Left forelimb (tissue), 1 donor: ENCODE measurements at regions not wholly inside any gene's neighbourhood (a gene's known extent, or its start where the extent isn't known, plus 50 kb on each side); places are given as distances from the start of the nearest gene placed in this dataset.

Experiments
- DNase-seq: peaks from one replicate; pipeline ENCODE4 v3.0.0-alpha.2; 2018; ENCODE audit warnings: low spot score

DNA sequence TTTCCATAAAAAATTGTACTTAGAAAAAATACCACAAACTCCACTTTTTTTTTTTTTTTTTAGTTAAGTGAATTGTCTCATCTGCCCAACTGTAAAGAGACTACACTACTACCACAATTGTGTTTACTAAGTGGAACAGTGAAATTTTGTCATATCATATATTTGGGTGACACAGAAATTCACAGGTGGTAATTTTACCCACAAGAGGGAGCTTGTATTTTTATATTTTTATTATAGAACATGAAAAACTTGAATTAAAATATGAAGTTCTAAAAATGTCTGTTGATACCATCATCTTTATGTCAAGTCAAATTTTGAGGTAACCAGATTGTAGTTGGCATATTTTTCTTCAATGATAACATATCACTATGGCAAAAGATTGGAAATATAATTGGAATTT lies 329.4 kb upstream of the SOX5 start:
- DNase-seq: no peak

DNA sequence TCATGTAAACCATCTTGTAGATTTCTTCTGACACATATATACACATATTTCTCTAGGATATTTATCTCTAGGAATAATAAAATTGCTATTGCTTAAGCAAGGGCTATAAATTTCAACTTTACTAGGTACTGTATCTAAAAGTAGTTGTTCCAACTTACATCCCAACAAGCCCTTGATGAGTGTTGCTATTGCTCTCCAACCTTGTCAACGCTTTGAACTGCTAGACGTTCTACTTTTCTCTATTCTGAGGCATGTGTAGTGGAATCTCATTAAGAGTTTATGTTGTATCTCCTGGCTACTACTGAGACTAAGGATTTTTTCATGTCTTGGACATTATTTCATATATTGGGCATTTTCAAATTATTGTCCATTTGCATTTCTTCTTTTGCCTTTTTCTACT lies 321.5 kb upstream of the SOX5 start:
- no peak for DNase-seq

- no peak for DNase-seq
Measured at GRCh38 chr12:24270464-24270863, 321.0 kb upstream of the SOX5 start.

- DNase-seq: no peak
Measured at GRCh38 chr12:24268663-24269186, 319.3 kb upstream of the SOX5 start.

GRCh38 chr12:24266982-24267381 lies 317.5 kb upstream of the SOX5 start:
- no peak for DNase-seq

GRCh38 chr12:24256684-24257083 lies 307.2 kb upstream of the SOX5 start:
- DNase-seq: no peak

DNA sequence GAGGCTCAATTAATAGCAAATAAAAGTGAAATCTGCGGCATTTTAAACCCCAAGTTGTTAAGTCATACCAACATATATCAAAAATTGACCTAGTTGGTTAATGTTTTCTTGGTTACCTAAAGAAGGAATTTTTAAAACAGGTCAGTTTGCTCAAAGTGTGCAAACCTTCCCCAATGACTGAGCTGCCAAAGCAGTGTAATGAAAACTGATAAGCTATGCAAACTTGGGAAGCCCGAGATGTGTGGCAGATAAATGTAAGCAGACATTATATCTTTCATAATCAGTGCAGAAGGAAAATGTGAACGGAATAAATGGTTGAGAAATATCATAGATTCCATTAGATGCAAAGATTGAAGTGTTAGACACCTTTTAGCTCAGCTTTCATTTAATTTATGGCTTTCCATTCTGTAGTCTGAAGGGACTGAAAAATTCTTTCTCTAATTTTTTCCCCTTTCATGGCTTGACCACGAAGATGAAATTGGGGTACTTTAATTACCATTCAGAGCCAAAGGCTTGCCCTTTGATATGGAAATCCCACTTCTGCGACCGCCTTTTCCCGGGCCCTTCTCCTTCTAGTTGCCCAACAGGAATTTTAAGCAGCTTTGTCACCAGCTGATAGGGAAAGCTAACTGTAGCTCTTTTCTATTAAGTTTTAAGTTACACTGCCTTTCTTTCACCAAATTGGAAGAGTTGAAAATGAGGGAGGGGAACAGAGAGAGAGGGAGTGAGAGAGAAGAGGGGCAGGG lies 306.6 kb upstream of the SOX5 start:
- no peak for DNase-seq

DNA sequence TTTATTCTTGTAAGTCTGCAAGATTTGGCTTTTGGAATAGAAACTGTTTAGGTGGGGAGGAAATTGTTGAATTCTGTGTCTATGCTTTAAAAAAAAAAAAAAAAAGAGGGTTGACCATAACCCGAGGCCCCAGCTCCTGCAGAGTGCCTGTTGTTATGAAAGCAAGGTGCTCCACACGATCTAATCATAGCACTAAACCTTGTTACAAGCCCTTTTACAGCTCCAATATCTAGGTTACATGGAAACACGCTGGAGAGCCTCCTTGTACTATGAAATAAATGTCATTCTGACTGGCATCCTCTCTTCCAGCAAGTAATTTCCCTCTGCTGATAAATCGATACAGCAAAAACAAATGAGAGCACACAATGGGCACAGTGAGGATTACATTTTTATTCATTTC lies 303.1 kb upstream of the SOX5 start:
- no peak for DNase-seq

DNA sequence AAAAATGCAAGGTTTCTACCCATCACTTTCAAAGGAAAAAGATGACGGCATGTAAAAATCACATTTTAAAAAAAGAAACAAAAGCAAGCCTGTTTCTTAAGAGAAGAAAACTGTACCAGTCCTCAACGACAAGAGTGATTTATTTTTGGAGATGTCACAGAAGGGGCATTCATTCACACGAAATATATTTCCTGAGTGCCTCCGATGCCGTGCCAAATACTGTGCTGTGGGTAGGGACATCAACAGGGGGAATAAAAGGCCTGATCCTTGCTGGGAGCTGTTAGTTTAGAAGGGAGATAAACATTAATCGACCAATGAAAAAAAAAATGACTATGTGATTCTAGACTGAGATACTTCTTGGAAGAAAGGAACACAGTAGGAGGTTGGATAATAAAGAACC lies 297.5 kb upstream of the SOX5 start:
- no peak for DNase-seq

- DNase-seq: no peak
Measured at GRCh38 chr12:24246376-24246775, 296.9 kb upstream of the SOX5 start.

GRCh38 chr12:24244801-24245200 lies 295.3 kb upstream of the SOX5 start:
- no peak for DNase-seq

DNA sequence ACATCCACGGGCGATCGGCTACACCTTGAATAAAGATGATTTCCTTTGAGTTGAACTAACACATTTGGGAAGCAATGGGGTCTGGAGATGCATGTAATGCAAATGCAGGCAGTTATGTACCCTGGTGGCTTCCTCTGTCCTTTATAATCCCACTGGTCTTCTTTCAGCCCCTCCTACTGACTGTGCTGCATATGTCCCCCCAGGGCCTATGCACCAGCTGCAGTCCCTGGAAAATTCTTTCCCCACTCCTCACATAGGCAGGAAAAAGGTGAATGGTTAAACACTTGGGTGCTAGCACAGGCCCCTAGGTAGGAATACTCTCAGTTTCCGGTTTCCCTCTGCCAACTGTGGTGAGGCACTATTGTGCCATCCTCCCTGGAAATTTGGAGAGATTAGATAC lies 294.8 kb upstream of the SOX5 start:
- DNase-seq: no peak

DNA sequence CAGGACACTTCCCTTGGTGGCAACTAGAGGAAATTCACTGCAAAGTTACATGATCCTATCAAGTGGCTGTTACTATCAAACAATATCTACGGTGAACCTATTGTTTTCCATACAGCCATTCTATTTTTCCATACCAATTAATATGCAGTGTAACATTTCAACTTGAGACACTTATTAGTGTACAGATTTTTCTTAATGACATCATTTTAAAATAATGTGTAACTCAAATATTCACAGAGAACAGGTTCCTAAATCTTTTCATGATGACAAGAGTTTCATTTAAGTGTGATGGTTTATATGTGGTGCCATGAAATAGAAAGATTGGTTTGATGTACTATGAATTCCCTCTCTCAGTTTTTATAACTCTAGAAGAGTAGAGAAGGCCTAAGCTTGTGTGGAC lies 291.2 kb upstream of the SOX5 start:
- DNase-seq: no peak

DNA sequence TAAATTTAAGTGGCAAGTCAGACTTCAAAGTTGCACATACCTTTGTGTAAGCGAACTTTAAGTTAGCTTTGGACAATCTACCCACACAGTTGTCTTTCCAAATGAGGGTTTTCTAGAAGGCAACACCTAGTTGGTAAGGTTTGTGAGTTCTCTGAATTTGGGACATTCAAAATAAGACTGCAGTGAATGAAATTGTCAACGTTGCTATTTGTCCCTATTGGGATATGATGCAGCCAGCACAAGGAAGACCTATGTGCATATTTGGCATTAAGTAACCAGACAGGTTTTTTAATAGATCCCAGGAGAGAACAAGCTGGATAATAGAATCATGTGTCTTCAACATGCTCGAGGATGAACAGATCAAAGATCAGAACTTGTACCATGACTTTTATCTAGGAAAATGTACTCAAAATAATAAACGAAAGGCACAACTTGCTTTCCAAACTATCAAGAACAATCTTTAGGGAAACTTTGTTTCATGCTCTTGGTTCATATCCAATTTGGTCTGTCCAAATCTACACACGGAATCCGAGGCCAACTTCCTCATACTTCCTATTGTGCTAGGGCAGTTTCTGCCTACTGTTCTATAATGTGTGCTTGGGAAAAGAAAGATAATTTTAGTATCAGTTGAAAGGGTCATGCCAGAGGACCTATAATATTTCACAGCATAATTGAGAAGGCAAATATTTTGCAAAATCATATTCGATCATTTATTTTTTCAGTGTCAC lies 284.2 kb upstream of the SOX5 start:
- no peak for DNase-seq

GRCh38 chr12:24232531-24232930 lies 283.1 kb upstream of the SOX5 start:
- no peak for DNase-seq

DNA sequence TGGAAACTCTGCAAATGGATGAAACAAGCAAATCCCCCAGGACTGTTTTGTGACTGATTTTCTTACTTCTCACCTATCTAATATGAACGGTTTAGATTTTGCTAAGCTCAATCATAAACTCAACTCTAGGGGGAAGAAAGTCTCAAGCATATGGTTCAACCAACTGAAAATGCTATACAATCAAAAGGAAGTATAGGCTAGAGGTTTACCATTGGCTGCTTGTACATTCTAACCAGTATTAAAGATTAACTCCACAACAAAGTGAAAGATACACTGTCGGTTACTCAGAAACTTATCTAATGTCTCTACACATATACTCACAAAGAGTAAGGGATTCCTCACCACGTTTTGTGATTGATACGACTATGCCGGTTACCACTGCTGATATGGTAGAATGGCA lies 281.8 kb upstream of the SOX5 start:
- DNase-seq: no peak

DNA sequence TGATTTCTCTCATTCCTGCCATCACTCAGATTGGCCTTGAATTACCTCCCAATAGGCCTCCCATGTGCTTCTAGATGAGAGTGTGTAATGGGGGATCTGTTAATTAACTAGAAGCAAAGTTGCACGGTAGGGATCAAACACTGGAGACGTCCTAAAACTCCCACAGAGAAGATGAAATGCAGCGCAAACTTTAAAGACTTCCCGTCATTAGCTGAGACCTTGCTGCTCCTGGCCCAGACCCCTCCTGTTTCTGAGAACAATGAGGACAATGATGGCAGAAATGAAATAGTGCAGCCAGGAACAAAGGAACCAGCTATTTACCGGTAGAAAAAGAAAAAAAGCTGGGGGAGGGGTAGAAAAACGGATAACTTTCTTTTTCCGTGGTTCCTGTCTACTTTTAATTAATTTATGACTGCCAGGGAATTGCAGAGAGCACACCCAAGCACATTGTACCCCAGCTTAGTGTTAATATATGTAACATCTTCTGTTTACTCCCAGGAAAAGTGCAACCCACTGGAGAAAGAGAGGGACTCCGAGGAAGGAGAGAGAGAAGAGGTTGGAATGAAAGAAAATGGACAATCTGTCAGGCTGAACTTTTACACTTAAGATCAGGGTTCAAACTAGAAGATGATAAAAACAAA lies 280.7 kb upstream of the SOX5 start:
- DNase-seq: no peak

DNA sequence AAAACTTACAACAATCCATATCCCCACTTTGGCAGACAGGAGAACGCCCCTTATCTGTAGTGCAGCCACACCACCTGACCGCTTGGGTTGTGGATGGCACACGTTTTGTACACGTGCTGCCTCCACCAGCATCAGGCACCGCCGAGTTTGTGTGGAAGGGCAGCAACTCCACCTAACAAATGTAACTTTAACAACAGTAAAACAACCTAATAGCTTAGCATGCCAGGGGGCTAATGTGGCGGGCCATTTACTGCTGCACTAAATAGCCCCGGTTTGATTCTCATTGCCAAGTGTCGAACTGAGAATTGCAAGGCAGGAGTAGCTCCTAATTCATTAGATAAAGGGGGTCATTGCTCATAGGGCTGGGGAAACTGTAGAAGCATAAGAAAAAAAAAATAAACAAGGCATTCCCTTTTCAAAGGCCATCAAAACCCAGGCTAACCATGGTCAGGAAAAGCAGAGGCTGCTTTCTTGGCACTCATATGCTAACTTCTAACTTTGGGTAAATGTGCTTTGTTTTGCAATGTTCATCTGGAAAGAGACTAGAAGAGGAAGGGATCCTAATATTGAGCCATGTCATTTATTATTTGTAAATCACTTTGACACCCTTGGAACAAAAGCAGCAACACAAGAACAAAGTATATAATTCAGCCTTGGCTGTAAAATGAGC lies 279.7 kb upstream of the SOX5 start:
- DNase-seq: no peak

GRCh38 chr12:24228371-24228770 lies 278.9 kb upstream of the SOX5 start:
- no peak for DNase-seq

DNA sequence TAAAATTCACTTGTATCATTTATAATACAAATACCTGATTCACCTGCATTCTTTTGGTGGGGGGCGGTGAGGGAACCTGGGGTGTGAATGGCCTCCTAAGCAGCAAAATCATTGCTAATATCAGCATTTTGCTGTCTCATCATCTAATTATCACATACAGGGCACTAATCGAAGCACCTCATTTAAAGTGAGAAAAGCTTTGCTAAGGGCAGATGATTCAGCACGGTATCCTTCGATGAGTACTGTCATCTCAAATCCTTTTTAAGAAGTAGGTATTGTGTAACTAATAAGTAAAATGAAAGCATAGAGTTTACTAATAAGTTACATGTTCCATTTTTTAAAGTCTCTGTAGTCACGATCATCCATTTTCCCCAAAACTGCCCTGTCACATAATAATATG lies 278.1 kb upstream of the SOX5 start:
- no peak for DNase-seq

DNA sequence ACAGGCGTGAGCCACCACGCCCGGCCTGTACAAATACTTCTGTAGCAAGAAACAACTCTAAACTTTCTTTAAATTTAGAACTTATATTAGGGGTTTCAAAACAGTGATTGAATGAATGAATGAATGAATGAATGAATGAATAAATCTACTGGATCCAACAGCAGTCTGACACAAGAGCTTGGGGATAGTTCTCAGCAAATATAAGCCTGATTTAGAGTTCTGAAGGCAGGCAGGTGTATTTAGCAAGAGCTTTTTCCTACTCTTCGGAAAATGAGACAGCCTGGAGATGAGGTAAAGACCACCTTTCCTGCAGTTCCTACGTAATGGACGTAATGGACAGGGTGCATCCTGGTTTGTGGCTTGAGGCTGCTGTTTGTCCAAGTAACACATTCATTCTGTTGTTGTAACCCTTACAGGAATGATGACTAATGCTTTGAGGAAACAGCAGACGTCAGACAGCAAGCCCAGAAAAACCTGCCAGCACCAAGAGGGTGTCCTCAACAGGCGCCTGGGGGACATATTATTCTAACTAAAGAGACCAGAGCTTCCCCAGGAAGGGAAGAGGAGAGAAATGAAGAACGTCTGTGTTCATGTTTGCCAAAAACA lies 277.4 kb upstream of the SOX5 start:
- no peak for DNase-seq

- DNase-seq: no peak
Measured at GRCh38 chr12:24224401-24224800, 274.9 kb upstream of the SOX5 start.
